Liver (tissue), 8 donors: ENCODE measurements at regions not wholly inside any gene's neighbourhood (a gene's known extent, or its start where the extent isn't known, plus 50 kb on each side); places are given as distances from the start of the nearest gene placed in this dataset.

Source experiments
- DNase-seq: peaks from one replicate; pipeline ENCODE4 v3.0.0-alpha.2; 2017; ENCODE audit warnings: low spot score
- H3K27ac ChIP-seq, 2 donors: one replicate each; pipeline ENCODE4 v1.7.0; 2013; ENCODE audit warnings: inconsistent platforms in 2 of 2, low read length in 2 of 2, control low read depth in 1 of 2, low read depth in 1 of 2, mild to moderate bottlenecking in 1 of 2
- H3K27me3 ChIP-seq, 4 donors: one replicate each; pipeline versions ENCODE4 v1.6.1 to v1.7.0; 2013; ENCODE audit warnings: low read length in 3 of 4, inconsistent platforms in 1 of 4, mild to moderate bottlenecking in 1 of 4, moderate library complexity in 1 of 4; ENCODE audit not compliant: control insufficient read depth in 4 of 4, insufficient read depth in 4 of 4
- H3K36me3 ChIP-seq, 4 donors: one replicate each; pipeline versions ENCODE4 v1.6.1 to v1.7.0; 2013; ENCODE audit warnings: low read length in 3 of 4, mild to moderate bottlenecking in 3 of 4, low read depth in 1 of 4, moderate library complexity in 1 of 4; ENCODE audit not compliant: control insufficient read depth in 4 of 4, insufficient read depth in 3 of 4
- H3K4me1 ChIP-seq, 4 donors: one replicate each; pipeline versions ENCODE4 v1.6.1 to v1.7.0; 2013; ENCODE audit warnings: low read length in 3 of 4, mild to moderate bottlenecking in 3 of 4, moderate library complexity in 1 of 4; ENCODE audit not compliant: control insufficient read depth in 4 of 4, insufficient read depth in 4 of 4
- H3K4me3 ChIP-seq, 3 donors: one replicate each; pipeline versions ENCODE4 v1.6.1 to v1.7.0; 2013; ENCODE audit warnings: low read length in 3 of 3, control low read depth in 1 of 3, low read depth in 1 of 3, mild to moderate bottlenecking in 1 of 3
- H3K9ac ChIP-seq, 2 donors: one replicate each; pipeline ENCODE4 v1.7.0; 2013; ENCODE audit warnings: low read length in 2 of 2, mild to moderate bottlenecking in 2 of 2, moderate library complexity in 2 of 2, control low read depth in 1 of 2, low read depth in 1 of 2
- H3K9me3 ChIP-seq, 4 donors: one replicate each; pipeline versions ENCODE4 v1.6.1 to v1.7.0; 2013; ENCODE audit warnings: low read length in 3 of 4; ENCODE audit not compliant: control insufficient read depth in 4 of 4
- ATF3 ChIP-seq: IDR thresholded peaks from 2 replicates; pipeline ENCODE4 v1.6.1; 2016; ENCODE audit warnings: antibody characterized with exemption
- EGR1 ChIP-seq, 2 donors: IDR thresholded peaks; 2 replicates each; pipeline ENCODE4 v1.6.1; 2016 to 2018; ENCODE audit warnings: antibody characterized with exemption in 2 of 2, low read depth in 2 of 2
- FOXA1 ChIP-seq: IDR thresholded peaks from 2 replicates; pipeline ENCODE4 v1.6.1; 2016; ENCODE audit warnings: antibody characterized with exemption
- FOXA2 ChIP-seq: IDR thresholded peaks from 2 replicates; pipeline ENCODE4 v1.6.1; 2016; ENCODE audit warnings: antibody characterized with exemption
- GABPA ChIP-seq, 2 donors: IDR thresholded peaks in 1 of 2; conservative IDR thresholded peaks in 1 of 2; 2 replicates each; pipeline ENCODE4 v1.6.1; 2016; ENCODE audit warnings: antibody characterized with exemption in 2 of 2, mild to moderate bottlenecking in 1 of 2, moderate library complexity in 1 of 2
- HNF4A ChIP-seq, 2 donors: conservative IDR thresholded peaks; 2 replicates each; pipeline ENCODE4 v1.6.1; 2016; ENCODE audit warnings: antibody characterized with exemption in 2 of 2, mild to moderate bottlenecking in 2 of 2
- HNF4G ChIP-seq: IDR thresholded peaks from 2 replicates; pipeline ENCODE4 v1.6.1; 2016; ENCODE audit warnings: antibody characterized with exemption
- JUND ChIP-seq, 2 donors: IDR thresholded peaks; 2 replicates each; pipeline ENCODE4 v1.6.1; 2016; ENCODE audit warnings: antibody characterized with exemption in 2 of 2
- MAX ChIP-seq: IDR thresholded peaks from 2 replicates; pipeline ENCODE4 v1.6.1; 2016; ENCODE audit warnings: antibody characterized with exemption
- NR2F2 ChIP-seq: IDR thresholded peaks from 2 replicates; pipeline ENCODE4 v1.6.1; 2016; ENCODE audit warnings: antibody characterized with exemption
- RAD21 ChIP-seq, 2 donors: IDR thresholded peaks; 2 replicates each; pipeline ENCODE4 v1.6.1; 2016; ENCODE audit warnings: antibody characterized with exemption in 2 of 2, mild to moderate bottlenecking in 2 of 2
- RXRA ChIP-seq, 2 donors: IDR thresholded peaks; 2 replicates each; pipeline ENCODE4 v1.6.1; 2017 to 2018; ENCODE audit warnings: antibody characterized with exemption in 2 of 2, mild to moderate bottlenecking in 1 of 2
- SP1 ChIP-seq: IDR thresholded peaks from 2 replicates; pipeline ENCODE4 v1.6.1; 2018; ENCODE audit warnings: antibody characterized with exemption, mild to moderate bottlenecking
- TAF1 ChIP-seq: conservative IDR thresholded peaks from 2 replicates; pipeline ENCODE4 v1.6.1; 2016; ENCODE audit warnings: antibody characterized with exemption, mild to moderate bottlenecking
- YY1 ChIP-seq: IDR thresholded peaks from 2 replicates; pipeline ENCODE4 v1.6.1; 2016; ENCODE audit warnings: antibody characterized with exemption, mild to moderate bottlenecking
- ZBTB33 ChIP-seq: IDR thresholded peaks from 2 replicates; pipeline ENCODE4 v1.6.1; 2016; ENCODE audit warnings: antibody characterized with exemption
- WGBS: extraction: QIAGEN DNeasy Blood & Tissue Kit; methylation state at CpG from one replicate; pipeline ENCODE4 v1.1.7; 2013; 5-methylcytosine and 5-hydroxymethylcytosine counted together
- TF ChIP-seq, protein P1 (sequence below): IDR thresholded peaks from 2 replicates; pipeline ENCODE4 v1.6.1; 2016; ENCODE audit warnings: antibody characterized with exemption, mild to moderate bottlenecking
- TF ChIP-seq, protein P2 (sequence below): fragments of 150-350 bp; IDR thresholded peaks from 2 replicates; pipeline ENCODE4 v1.5.1; 2017; ENCODE audit warnings: improper control_type of control experiment, low read depth, low read length; ENCODE audit not compliant: missing input control
- donor health status: healthy.
- donor health status: healthy.
- donor health status: healthy.
- donor health status: healthy.
- donor health status: healthy.

DNA sequence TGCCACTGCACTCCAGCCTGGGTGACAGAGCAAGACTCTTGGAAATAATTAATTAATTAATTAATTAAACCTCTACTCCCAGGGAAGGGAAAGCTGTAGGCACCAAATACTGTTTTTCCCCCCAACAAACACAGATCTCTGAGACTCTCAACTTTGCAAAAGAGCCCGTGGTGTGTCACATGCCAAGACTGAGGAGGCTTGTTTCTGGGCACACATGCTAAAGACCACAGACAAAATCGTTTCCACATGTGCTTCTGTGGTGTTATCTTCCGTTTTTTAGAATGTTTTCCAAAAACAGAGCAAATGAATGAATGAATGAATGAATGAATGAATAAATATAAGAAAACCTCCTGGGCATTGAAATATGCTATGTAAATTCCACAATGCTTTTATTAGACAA, 55.6 kb upstream of the ATXN1 start:
- 83% methylated on average over 3 of the region's 3 CpGs for WGBS
- H3K9me3 ChIP-seq = peaks cover 3 to 8% (median 6%) of the 10 kb centered on the region in 4 donors
- no peaks in the 10 kb centered on the region for H3K27me3 ChIP-seq
- no peak overlapping the region for H3K9ac ChIP-seq
- TF ChIP-seq HNF4G (no peak), JUND (IDR thresholded peaks at IDR 0.05) (no peak), RAD21 (IDR thresholded peaks at IDR 0.05) (no peak), NR2F2 (no peak), FOXA2 (no peak), FOXA1 (no peak), RXRA (IDR thresholded peaks at IDR 0.05) (no peak), ATF3 (no peak), YY1 (no peak), TAF1 (no peak), MAX (no peak), GABPA (IDR thresholded peaks at IDR 0.05 in 1 of 2, conservative IDR thresholded peaks at IDR 0.05 in 1 of 2) (no peak), HNF4A (conservative IDR thresholded peaks at IDR 0.05) (no peak), ZBTB33 (no peak), EGR1 (IDR thresholded peaks at IDR 0.05; ENCODE audit: low read depth in 2 of 2) (no peak), SP1 (no peak)
- TF ChIP-seq, protein P1, sequence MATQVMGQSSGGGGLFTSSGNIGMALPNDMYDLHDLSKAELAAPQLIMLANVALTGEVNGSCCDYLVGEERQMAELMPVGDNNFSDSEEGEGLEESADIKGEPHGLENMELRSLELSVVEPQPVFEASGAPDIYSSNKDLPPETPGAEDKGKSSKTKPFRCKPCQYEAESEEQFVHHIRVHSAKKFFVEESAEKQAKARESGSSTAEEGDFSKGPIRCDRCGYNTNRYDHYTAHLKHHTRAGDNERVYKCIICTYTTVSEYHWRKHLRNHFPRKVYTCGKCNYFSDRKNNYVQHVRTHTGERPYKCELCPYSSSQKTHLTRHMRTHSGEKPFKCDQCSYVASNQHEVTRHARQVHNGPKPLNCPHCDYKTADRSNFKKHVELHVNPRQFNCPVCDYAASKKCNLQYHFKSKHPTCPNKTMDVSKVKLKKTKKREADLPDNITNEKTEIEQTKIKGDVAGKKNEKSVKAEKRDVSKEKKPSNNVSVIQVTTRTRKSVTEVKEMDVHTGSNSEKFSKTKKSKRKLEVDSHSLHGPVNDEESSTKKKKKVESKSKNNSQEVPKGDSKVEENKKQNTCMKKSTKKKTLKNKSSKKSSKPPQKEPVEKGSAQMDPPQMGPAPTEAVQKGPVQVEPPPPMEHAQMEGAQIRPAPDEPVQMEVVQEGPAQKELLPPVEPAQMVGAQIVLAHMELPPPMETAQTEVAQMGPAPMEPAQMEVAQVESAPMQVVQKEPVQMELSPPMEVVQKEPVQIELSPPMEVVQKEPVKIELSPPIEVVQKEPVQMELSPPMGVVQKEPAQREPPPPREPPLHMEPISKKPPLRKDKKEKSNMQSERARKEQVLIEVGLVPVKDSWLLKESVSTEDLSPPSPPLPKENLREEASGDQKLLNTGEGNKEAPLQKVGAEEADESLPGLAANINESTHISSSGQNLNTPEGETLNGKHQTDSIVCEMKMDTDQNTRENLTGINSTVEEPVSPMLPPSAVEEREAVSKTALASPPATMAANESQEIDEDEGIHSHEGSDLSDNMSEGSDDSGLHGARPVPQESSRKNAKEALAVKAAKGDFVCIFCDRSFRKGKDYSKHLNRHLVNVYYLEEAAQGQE = no peak
- TF ChIP-seq, protein P2, sequence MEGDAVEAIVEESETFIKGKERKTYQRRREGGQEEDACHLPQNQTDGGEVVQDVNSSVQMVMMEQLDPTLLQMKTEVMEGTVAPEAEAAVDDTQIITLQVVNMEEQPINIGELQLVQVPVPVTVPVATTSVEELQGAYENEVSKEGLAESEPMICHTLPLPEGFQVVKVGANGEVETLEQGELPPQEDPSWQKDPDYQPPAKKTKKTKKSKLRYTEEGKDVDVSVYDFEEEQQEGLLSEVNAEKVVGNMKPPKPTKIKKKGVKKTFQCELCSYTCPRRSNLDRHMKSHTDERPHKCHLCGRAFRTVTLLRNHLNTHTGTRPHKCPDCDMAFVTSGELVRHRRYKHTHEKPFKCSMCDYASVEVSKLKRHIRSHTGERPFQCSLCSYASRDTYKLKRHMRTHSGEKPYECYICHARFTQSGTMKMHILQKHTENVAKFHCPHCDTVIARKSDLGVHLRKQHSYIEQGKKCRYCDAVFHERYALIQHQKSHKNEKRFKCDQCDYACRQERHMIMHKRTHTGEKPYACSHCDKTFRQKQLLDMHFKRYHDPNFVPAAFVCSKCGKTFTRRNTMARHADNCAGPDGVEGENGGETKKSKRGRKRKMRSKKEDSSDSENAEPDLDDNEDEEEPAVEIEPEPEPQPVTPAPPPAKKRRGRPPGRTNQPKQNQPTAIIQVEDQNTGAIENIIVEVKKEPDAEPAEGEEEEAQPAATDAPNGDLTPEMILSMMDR = no peak
- H3K36me3 ChIP-seq = no peaks in the 10 kb centered on the region
- H3K4me3 ChIP-seq = no peak overlapping the region
- no peak overlapping the region for H3K27ac ChIP-seq
- H3K4me1 ChIP-seq = peaks cover 9 to 33% (median 24%) of the 10 kb centered on the region in 4 donors
- DNase-seq = no peak
